ENCODE measurements at regions not wholly inside any gene's neighbourhood (a gene's known extent, or its start where the extent isn't known, plus 50 kb on each side); places are given as distances from the start of the nearest gene placed in this dataset.

- TF ChIP-seq CTCF (conservative IDR thresholded peaks at IDR 0.05), result no peak
- peaks cover 0 to 4% (median 0%) of the 10 kb centered on the region in 3 experiments; a peak in 3 of 7 replicates for H3K36me3 Mint-ChIP-seq (ENCODE audit: insufficient read depth in 1 of 3, low read depth in 3 of 3)
Measured at GRCh38 chr10:111161109-111161874, 84.5 kb downstream of the ADRA2A start.

More at GRCh38 chr10:111161109-111161874, 84.5 kb downstream of the ADRA2A start:
- Histone ChIP-seq H3K14ac (ENCODE audit: insufficient read depth, low read length) (no peak overlapping the region), H4K20me1 (ENCODE audit: control insufficient read depth, insufficient read depth, insufficient read length) (no peaks in the 10 kb centered on the region), H3K18ac (ENCODE audit: insufficient read length, low read depth, low read length) (no peak overlapping the region), H3K23me2 (ENCODE audit: insufficient read length, low read depth, low read length, poor library complexity, severe bottlenecking) (no peaks in the 10 kb centered on the region), H3K23ac (ENCODE audit: insufficient read length, low read depth, low read length) (no peak overlapping the region), H3K9me3 (ENCODE audit: control insufficient read depth, low read depth, low read length) (no peaks in the 10 kb centered on the region), H3K4me1 (ENCODE audit: insufficient read depth, low read length) (no peaks in the 10 kb centered on the region), H2AFZ (ENCODE audit: low read length) (no peak overlapping the region), H3K4me2 (ENCODE audit: insufficient read depth, insufficient read length, low read length) (no peak overlapping the region), H2BK120ac (ENCODE audit: low read depth, low read length, poor library complexity, severe bottlenecking) (no peak overlapping the region), H2BK15ac (ENCODE audit: low read depth, low read length) (no peak overlapping the region), H2AK5ac (ENCODE audit: insufficient read length, low read length) (no peak overlapping the region), H2BK12ac (ENCODE audit: insufficient read length, low read depth, low read length) (no peak overlapping the region), H2BK5ac (ENCODE audit: insufficient read length, low read length) (no peak overlapping the region), H2BK20ac (ENCODE audit: low read depth, low read length, poor library complexity, severe bottlenecking) (no peak overlapping the region), H4K91ac (ENCODE audit: insufficient read length, low read depth, low read length) (no peak overlapping the region), H3K79me1 (ENCODE audit: insufficient read depth, low read depth, low read length, poor library complexity, severe bottlenecking) (no peaks in the 10 kb centered on the region), H3K27me3 (ENCODE audit: insufficient read depth, low read length) (no peaks in the 10 kb centered on the region), H3K27ac (ENCODE audit: insufficient read length, low read depth, low read length) (no peak overlapping the region), H3K56ac (ENCODE audit: insufficient read length, low read depth, low read length) (no peak overlapping the region), H4K5ac (ENCODE audit: insufficient read length, low read depth, low read length) (no peak overlapping the region), H4K8ac (replicated peaks; ENCODE audit: insufficient read length, low read depth, low read length) (no peak overlapping the region), H3K9ac (ENCODE audit: extremely low read depth, insufficient read length, low read length) (no peak overlapping the region), H3K79me2 (ENCODE audit: insufficient read depth, low read length) (no peaks in the 10 kb centered on the region), H3K4ac (ENCODE audit: low read depth, low read length) (no peak overlapping the region), H3T11ph (ENCODE audit: low read length) (no peak overlapping the region)
- H3K27ac Mint-ChIP-seq, result no peak overlapping the region
- peaks cover 3% of the 10 kb centered on the region in 2 experiments; a peak in 2 of 5 replicates for H3K9me3 Mint-ChIP-seq
- no peak for DNase-seq
- no peak overlapping the region for H3K4me3 Mint-ChIP-seq
- H3K27me3 Mint-ChIP-seq (ENCODE audit: low read depth), result no peaks in the 10 kb centered on the region; the same call in none of the 2 replicates
- WGBS (ENCODE audit: extremely low coverage, insufficient read length, low lambda C conversion rate), result no CpG with 5 or more reads among the region's 7 CpGs
- H3K4me1 Mint-ChIP-seq, result no peaks in the 10 kb centered on the region; a peak in 2 of 4 replicates
